AG09309 (cell line): ENCODE measurements at regions not wholly inside any gene's neighbourhood (a gene's known extent, or its start where the extent isn't known, plus 50 kb on each side); places are given as distances from the start of the nearest gene placed in this dataset.
A peak's percentile ranks its signal among the peaks of the same experiment; 100 is the strongest.

Source experiments
- DNase-seq: peaks from one replicate; pipeline ENCODE4 v3.0.0-alpha.2; 2010; ENCODE audit warnings: low read depth
- H3K4me3 ChIP-seq: 2 replicates; pipeline ENCODE4 v1.5.1; 2011; ENCODE audit warnings: mild to moderate bottlenecking, low read depth, low read length, moderate library complexity; ENCODE audit not compliant: control insufficient read depth
- CTCF ChIP-seq: IDR thresholded peaks from 2 replicates; pipeline ENCODE4 v1.5.1; 2011; ENCODE audit warnings: mild to moderate bottlenecking, low read depth, low read length, inconsistent platforms; ENCODE audit not compliant: insufficient read depth, control insufficient read depth; ENCODE audit errors: missing control alignments

GRCh38 chr2:9742601-9743000 is 100.7 kb upstream of the TAF1B start:
- DNase-seq = no peak
- TF ChIP-seq CTCF = no peak
- H3K4me3 ChIP-seq = no peak overlapping the region

- no peak for TF ChIP-seq CTCF
- H3K4me3 ChIP-seq = no peak overlapping the region
- peak; percentile 23 for DNase-seq
Observed at GRCh38 chr2:9744256-9745004, 98.8 kb upstream of the TAF1B start.

GRCh38 chr2:9745153-9745899 is 97.9 kb upstream of the TAF1B start:
- H3K4me3 ChIP-seq = no peak overlapping the region
- no peak for TF ChIP-seq CTCF
- no peak for DNase-seq

- DNase-seq = no peak
- TF ChIP-seq CTCF = no peak
- no peak overlapping the region for H3K4me3 ChIP-seq
Observed at GRCh38 chr2:9747396-9747795, 95.9 kb upstream of the TAF1B start.

- no peak for TF ChIP-seq CTCF
- H3K4me3 ChIP-seq = no peak overlapping the region
- no peak for DNase-seq
Observed at GRCh38 chr2:9748577-9748976, 94.7 kb upstream of the TAF1B start.

- DNase-seq = no peak
- H3K4me3 ChIP-seq = no peak overlapping the region
- TF ChIP-seq CTCF = no peak
Observed at GRCh38 chr2:9749546-9750223, 93.6 kb upstream of the TAF1B start.
